NCI-H82 treated with DMSO at 0.1 percent for 48 hours (cell line): ENCODE measurements at regions not wholly inside any gene's neighbourhood (a gene's known extent, or its start where the extent isn't known, plus 50 kb on each side); places are given as distances from the start of the nearest gene placed in this dataset.
"Not testable (repeated sequence)": the region's sequence is repeated elsewhere in the genome, so short reads cannot be mapped to it uniquely, and the experiment has no call there.

Source experiments
- DNase-seq: peaks from one replicate; lab custom pipeline; 2025; ENCODE audit not compliant: unreplicated experiment; lab: John Stamatoyannopoulos, UW

DNA sequence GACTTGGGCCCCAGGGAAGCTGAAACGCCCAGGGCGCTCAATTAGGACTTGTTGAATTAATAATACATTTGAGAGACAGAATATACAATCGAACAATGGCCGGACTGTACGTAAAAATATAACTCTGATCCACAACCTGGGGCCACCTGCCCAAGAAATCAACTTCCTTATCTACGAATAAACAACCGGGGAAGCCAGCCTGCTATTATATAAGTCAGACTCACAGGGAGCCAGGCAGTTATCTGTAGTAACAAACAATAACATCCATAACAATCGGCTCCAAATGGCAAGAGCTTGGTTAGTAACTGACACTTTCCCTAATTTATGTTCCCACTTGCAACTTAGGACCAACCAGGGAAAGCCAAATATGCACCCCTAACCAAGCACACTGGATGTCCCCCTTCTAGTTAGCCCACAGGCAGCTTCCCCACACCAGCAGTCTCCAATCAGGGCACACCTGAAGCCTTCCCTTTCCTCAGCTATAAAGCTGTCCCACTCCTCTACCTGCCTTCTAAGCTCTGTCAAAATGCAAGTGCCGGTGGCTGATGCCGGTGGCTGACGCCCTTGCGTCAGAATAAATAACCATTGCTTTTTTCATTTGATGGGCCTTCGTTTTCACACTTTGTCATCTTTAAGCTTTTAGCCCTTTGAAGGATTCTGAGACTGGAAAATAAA, 135.2 kb downstream of the FAM72B start:
- not testable (repeated sequence) for DNase-seq

GRCh38 chr1:121050097-121050496, 134.0 kb downstream of the FAM72B start:
- not testable (repeated sequence) for DNase-seq

- DNase-seq = not testable (repeated sequence)
These were observed 132.9 kb downstream of the FAM72B start for GRCh38 chr1:121051161-121051790.

DNA sequence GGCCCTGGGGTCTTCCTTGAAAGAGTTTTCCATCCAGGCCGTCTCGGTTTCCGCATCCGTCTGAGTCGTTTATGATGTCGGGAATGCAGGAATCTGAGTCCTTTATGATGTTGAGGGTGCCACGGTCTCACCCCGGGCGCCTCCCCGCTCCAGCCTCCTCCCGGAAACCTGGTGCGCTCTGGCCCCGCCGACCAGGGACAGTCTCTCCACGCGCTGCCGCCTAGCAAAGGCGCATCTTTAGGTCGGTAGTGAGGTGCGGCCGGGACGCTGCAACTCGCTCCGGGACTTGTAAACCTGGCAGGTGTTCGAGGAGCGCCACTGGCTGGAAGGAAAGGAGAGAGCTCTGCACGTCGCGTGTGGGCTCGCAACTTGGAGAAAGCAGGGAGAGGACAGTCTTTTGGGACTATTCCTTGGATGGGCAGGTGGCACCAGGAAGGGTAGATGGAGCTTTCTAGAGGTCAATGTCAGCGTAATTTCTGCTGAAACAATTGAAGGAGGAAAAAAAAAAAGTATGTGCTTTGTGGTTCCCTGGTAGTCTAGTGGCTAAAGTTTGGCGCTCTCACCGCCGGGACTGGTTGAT, 132.0 kb downstream of the FAM72B start:
- not testable (repeated sequence) for DNase-seq

GRCh38 chr1:121054928-121055327, 129.2 kb downstream of the FAM72B start:
- DNase-seq = not testable (repeated sequence)

DNA sequence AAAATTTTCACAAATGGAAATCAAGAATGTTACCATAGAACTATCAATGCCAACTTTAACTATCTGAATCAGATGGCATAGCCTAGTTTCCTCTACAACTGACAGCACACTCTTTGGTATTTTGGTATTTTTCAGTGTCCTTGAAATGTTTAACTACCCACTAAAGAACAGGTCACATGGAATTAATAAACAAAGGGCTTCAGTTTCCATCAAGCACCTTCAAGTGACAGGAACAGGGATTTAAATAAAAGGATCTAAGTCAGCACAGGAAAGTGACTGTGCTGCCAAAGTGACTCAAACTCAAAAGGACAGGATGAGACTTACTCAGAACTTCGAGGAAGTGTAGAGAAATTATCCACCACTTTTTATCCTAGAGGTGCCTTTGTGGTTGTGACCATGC, 117.2 kb downstream of the FAM72B start:
- not testable (repeated sequence) for DNase-seq

DNA sequence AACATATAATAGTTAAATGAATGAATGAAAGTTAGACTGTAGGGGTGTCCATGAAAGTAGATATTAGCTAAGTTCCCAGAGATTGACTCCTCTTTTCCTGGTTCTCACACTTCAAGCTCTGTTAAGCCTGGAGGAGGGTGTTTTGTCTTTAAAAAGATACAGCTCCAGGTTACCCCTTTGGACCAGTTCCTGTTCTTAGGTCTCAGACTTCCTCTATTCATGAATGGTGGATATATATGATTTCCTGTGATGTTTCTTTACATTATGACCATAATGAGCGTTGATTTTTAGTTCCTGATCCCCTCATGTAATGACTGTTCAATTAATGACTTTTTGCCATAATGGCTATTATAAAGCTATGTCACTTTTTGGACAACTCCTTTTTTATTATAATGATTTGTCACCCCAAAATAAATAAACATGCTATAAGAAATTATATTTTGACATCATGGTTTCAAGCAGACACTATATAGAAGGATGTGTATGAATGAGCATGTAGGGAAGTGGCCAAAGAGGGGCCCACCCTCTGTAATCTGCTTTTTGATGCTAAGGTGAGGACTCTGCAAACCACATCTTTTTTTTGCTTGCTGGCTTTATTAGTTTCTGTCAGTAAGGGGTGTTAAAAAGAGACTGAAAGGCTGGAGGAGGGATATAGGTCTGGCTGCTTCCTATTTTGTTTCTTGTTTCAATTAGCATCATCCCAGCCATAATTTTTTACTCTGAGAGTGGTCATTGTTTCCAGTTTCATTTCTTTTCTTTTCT, 115.2 kb downstream of the FAM72B start:
- not testable (repeated sequence) for DNase-seq

DNA sequence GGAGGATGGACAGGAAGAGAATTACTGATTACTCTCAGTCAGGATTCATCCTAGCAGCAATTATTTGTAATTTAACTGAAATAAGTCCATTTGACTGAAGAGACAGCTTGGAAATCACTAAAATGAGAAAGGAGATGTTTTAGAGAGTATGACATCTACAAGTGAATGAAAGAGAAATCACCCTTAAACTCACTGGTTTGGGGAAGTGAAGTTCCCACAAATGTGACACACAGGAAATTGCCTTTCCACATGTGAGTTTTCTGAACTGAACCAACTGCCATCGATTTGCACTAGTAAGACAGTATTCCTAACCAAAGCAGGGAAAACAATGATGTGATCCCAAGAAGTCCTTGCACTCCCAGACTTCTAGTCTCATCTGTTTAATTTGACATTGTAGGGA, 110.3 kb downstream of the FAM72B start:
- DNase-seq = not testable (repeated sequence)

DNA sequence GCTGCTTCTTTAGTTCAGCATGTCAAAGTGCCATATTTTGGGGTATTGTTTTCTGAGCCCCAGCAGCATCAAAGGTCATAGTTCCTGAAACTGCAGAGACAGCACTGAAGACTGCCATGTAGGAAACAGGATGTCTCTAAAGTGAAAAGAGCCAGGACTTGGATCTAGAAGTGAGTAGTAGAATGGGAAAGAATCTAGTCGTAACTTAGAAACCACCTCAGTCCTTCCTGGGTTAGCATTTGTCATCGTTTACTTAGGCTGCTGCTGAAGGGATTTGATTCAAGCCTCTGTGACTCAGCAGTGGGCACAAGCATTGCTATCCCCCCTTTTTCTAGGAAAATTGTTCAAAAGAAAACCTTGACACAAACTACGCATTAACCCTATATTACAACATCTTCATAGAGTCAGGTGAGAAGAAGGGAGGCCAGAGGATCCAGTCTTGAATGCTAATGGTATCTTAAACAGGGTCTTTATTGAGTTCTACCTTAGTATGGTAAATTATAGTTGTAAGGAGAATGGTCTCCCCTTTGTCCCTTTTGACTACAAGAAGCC, 108.8 kb downstream of the FAM72B start:
- not testable (repeated sequence) for DNase-seq

DNA sequence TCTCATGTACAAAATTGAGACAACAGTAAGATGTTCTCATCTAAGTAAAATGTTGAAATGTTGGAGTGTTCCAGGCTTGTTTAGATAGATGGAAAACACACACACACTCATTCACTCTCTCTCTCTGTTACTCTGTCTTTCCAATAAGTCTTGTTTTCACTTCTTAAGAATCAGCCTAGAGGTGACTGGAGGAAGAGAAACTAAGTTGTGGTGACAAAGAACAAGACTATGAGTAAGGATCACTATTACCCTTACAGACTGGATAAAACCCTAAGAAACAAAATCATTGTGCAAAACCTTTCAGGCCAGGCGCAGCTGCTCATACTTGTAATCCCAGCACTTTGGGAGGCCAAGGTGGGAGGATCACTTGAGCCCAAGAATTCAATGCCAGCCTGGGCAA, 107.5 kb downstream of the FAM72B start:
- DNase-seq = not testable (repeated sequence)

DNA sequence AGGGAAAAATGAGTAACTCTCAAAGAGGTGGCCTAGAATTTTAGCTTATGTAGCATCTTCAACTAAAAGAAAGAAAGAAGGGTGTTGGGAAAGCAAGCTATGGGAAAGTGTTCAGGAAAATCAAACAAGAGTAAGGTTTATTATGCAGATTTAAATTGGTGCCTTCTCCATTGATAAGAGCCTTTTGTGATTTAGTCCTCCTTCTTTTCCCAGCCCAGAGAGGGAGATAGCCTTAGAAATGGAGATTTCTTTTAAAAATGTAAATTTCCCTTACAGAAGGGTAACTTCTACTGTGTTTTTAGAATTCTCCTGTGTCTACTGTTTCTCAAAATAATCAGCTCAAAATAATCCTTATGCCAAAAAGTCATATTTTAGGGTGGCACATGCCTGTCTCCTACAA, 104.5 kb downstream of the FAM72B start:
- not testable (repeated sequence) for DNase-seq

DNA sequence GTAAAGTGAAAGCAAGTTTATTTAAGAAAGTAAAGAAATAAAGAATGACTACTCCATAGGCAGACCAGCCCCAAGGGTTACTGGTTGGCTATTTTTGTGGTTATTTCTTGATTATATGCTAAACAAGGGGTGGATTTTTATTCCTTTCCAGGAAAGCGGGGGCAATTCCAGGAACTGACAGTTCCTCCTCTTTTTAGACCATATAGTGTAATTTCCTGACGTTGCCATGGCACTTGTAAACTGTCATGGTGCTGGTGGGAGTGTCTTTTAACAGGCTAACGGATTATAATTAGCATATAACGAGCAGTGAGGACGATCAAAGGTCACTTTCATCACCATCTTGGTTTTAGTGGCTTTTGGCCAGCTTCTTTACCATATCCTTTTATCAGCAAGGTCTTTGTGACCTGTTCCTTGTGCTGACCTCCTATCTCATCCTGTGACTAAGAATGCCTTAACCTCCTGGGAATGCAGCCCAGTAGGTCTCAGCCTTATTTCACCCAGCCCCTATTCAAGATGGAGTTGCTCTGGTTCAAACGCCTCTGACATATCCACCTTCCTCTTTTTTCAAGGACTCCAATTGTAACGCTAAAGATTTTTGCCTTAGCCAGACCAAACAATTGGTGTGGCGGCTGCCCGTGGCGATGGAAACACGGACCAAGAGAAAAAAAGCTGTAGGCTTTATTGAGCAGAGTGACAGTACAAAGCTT, 103.8 kb downstream of the FAM72B start:
- DNase-seq = not testable (repeated sequence)

DNA sequence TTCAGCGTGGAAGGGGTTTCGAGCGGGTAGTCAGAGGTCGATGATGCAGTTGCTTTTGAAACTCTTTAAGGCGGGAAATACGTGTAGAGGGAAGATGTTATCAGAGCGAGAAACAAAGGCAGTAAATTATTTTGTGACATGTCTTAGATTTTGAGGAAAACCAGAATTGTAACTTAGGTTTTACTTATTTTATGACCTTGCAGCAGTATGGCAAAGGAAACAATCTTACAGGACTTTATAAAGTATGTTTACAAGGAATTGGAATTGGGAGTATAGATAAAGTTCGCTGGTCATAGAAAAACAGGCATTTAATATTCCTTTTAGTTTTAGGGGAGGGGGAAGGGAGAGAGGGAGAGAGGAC, 103.3 kb downstream of the FAM72B start:
- not testable (repeated sequence) for DNase-seq

GRCh38 chr1:121081625-121082199, 102.4 kb downstream of the FAM72B start:
- DNase-seq = not testable (repeated sequence)

- DNase-seq = not testable (repeated sequence)
These were observed 101.1 kb downstream of the FAM72B start for GRCh38 chr1:121082995-121083394.

GRCh38 chr1:121086249-121086648, 97.9 kb downstream of the FAM72B start:
- DNase-seq = not testable (repeated sequence)

DNA sequence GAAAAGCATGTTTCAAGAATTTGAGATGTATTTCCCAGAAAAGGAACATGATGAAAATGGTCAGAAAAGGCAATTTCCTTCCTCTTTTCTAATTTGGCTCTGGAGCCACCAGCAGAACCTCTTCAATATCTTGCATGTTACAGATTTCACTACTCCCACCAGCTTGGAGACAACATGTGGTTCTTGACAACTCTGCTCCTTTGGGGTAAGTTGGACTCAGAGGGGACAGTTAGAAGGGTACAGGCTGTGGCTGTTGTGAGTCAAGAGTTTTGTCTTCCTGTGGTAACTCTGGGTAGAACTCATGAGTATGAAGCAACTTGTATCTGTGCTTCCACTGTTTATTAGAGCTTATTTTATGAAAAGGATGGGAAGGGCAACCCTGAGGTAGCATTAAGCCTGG, 96.9 kb downstream of the FAM72B start:
- not testable (repeated sequence) for DNase-seq

GRCh38 chr1:121088568-121088967, 95.6 kb downstream of the FAM72B start:
- not testable (repeated sequence) for DNase-seq

GRCh38 chr1:121092329-121092968, 91.7 kb downstream of the FAM72B start:
- not testable (repeated sequence) for DNase-seq

GRCh38 chr1:121095014-121095413, 89.1 kb downstream of the FAM72B start:
- DNase-seq = not testable (repeated sequence)
